Activated CD4-positive, alpha-beta T cell treated with anti-CD3 and anti-CD28 coated beads, Interleukin-2, Interleukin-6, amounts not matched to agents 100 ng/mL and 50 ng/mL, durations not matched to agents 16 hours and 8 hours (primary cell): ENCODE measurements at regions not wholly inside any gene's neighbourhood (a gene's known extent, or its start where the extent isn't known, plus 50 kb on each side); places are given as distances from the start of the nearest gene placed in this dataset.
"Not testable (repeated sequence)": the region's sequence is repeated elsewhere in the genome, so short reads cannot be mapped to it uniquely, and the experiment has no call there.

Experiments used
- DNase-seq: peaks from one replicate; pipeline ENCODE4 v3.0.0-alpha.2; 2020

DNA sequence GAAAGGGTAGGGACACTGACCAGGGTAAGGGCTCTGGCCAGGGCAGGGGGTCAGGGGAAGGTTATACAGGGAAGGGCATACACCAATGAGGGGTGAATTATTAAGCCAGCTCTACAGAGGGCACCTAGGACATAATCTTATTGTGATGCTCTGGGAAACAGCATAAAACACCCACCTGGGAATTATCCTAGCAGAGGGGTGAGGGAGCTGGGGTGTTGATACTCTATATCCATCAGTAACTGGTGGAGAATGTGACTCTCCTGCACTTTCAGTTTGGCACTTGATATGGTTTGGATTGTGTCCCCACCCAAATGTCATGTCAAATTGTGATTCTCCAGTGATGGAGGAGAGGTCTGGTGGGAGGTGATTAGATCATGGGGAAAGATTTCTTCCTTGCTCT is 291.2 kb downstream of the ASMT start:
- no peak for DNase-seq

DNA sequence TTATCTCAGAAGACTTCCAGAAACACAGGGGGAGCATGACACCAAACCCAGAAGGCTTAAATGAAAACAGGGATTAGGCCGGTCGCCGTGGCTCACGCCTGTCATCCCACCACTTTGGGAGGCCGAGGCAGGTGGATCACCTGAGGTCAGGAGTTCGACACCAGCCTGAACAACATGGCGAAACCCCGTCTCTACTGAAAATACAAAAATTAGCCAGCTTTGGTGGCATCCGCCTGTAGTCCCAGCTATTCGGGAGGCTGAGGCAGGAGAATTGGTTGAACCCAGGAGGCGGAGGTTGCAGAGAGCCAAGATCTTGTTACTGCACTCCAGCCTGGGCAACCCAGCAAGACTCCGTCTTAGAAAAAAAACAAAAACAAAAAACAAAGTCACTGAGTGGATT is 294.1 kb downstream of the ASMT start:
- not testable (repeated sequence) for DNase-seq

DNA sequence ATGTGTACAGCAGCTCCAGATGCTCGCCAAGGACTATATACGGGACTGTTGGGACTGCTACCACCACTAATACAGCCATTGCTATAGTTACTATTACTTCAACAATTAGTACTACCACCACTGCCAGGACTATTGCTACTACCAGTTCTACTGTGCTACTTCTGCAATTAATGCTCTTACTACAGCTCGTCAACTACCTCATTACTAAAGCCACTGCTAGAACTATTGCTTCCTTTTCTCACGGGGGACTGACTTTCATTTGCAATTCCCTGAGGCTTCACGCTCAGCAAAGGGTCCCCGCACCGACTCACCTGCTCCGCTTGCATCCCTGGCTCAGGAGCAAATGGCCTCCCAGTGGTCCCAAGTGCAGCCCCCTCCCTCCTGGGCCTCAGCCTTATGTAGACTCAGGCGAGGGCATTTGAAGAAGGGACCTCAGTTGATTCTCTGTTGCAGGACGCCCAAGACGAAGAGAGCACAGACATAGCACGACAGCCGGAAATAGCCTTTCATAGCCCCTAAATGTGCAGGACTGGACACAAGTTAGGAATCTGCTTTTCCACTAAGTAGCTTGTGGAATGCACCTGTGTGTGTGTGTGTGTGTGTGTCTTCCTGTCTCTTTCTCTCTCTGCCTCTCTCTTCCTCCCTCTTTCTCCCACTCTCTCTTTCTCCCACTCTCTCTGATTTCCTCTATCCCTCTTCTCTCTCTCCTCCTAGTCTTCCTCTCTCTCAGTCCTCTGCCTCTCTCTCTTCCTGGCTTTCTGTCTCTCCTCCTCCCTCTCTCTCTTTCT is 294.8 kb downstream of the ASMT start:
- DNase-seq, result no peak

DNA sequence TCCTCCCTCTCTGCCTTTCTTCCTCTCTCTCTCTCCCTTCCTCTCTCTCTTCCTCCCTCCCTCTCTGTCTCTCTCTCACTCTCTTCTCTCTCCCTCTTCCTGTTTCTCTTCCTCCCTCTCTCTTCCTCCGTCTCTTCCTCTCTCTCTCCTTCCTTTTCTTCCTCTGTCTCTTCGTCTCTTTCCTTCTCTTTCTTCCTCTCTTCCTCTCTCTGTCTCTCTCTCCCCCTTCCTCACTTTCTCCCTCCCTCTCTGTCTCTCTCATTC is 295.3 kb downstream of the ASMT start:
- no peak for DNase-seq

DNA sequence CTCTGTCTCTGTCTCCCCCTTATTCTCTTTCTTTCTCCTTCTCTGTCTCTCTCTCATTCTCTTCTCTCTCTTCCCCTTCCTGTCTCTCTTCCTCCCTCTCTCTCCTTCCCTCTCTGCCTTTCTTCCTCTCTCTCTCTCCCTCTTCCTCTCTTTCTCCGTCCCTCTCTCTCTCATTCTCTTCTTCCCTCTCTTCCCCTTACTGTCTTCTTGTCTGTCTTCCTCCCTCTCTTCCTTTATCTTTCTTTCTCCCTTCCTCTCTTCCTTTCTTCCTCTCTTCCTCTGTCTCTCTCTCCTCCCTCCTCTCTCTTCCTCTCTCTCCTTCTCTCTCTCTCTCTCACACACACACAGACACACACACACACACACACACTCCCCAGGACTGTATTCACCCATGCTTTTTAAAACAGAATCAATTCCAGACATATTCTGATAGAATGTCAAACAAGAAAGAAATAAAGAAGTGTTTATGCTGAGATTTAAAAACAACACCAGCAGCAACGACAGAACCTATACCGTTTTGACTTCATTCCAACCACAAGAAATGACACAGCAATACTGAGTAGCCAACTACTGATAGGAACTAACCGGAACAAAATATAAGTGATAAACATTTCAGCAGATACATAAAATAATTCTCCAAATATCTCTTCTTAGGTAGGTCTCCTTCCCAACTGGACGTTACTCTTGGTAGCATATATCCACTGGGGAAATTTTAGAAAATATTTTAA is 296.7 kb downstream of the ASMT start:
- no peak for DNase-seq

DNA sequence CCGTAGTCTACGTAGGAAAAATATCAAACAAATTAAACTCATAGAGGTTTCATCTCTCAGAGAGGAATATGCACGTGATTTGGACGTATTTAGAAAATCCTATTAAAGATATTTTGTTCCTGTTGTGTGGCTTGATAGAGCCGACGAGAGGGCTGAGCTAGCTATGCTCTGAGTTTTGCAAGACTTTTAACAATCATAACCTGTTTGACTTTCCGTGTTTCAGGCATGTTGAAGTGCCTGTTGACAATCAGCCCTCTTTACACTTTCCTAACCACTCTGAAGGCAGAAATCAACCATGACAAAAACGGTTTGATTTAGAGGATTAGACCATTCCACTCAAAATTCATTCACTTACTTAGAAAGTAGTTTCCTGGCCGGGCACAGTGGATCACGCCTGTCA is 297.3 kb downstream of the ASMT start:
- no peak for DNase-seq

DNA sequence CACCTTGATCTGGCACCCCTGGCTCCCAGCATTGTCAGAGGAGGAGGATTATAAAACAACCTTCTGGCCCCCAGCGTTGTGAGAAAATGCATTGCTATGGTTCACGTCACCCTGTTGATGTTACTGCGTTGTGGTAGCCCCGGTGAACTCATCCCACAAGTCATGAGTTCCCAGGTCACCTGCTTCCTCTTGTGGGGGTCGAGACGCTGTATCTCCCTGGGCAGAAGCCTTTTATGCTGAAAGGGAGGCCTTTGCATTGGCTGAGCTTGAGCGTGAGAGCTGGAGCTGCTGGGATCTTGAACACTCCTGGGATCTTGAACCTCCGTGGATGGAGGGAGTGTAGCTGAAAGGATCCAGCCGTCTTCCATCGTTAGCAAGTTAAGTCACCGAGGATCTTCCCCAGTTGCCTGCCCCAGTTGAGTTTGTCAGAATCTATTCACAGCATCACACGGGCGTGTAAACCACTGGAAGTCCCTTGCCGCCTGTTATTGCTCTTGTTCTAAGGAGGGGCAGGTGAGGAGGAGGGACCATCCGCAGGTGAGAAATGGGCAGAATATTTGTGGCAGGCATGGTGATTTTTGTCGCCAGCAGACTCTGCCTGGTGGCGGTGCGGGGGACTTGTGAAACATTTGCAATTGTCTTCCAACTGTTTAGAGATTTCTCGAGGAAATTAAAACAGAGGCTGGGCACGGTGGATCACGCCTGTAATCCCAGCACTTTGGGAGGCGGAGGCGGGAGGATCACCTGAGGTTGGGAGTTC is 299.9 kb downstream of the ASMT start:
- no peak for DNase-seq

DNA sequence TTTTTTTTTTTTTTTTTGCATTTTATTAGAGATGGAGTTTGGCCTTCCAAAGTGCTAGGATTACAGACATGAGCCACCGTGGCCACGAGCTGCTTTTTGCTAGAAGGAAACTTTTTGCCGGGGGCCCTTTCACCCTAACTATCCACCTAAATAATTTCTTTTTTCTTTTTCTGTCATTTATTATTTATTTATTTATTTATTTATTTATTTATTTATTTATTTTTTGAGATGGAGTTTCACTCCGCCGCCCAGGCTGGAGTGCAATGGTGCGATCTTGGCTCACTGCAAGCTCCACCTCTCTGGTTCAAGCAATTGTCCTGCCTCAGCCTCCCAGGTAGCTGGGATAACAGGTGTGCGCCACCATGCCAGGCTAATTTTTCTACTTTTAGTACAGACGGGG is 303.9 kb downstream of the ASMT start:
- DNase-seq, result no peak

DNA sequence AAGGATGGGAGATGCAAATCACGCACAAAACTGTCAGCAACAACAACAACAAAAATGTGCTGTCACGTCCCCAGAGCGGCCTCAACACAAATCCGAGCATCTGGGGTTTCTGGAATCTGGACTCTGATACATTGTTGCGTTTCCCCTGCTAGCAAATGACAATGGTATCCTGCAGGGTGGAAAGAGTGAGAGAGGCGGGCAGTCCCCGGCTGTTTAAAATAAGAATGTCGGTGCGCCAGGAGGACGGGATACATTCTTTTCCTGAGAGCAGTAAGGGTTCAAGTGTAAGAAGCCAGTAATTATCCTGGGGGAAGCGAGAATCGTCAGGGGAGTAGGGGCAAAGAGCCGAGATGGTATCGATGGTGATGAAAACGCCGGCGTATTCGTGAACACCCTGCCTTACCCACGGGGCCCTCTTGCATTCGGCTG is 310.2 kb downstream of the ASMT start:
- DNase-seq, result no peak

DNA sequence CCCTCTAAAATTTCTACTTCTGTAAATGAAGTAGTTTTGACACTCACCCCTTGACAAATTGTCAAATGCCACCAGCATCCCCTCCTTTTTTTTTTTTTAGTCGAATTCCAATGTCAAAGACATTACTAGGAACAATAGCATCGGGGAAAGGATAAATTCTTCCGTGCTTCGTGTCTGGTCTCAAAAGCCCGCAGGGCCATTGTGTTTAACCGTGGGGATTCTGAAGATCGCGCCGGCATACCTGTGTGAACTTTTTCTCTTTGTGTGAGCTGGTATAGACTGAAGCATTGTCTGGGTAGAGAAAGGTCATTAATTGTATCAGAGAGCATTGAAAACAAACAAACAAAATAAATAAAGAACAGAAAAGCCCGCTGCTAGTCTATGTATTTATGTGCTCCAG is 313.9 kb downstream of the ASMT start:
- DNase-seq, result no peak

DNA sequence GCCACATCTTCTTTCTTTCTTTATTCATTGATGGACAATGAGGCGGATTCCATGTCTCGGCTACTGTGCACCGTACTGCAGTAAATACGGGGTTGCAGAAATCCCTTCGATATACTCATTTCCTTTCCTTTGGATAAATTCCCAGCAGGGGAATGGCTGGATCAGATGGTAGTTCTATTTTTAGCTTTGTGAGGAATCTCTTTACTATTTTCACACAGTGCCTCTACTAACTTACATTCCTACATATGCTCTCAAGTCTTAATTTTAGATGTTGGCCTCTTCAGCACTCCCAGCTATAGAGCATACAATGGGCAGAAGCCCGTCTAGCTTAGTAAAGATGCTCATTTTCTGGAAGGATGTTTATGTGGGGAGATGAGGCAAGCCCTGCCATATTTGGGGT is 317.4 kb downstream of the ASMT start:
- DNase-seq, result no peak

DNA sequence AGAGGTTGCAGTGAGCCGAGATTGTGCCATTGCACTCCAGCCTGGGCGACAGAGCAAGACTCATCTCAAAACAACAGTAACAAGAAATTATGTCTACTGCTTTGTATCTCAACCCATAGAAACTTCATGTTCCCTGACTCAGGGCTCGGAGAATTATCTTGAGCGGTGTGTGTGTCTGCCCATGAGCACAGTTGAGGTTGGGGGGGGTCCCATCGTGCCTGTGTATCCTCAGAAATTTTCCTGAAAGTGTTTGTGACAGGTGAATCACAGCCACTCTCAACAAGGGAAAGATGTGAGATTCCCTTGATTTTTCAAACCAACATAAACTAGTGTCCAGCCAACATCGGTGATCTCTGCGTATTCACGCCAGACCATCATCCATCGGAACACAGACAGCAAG is 319.1 kb downstream of the ASMT start:
- no peak for DNase-seq

DNA sequence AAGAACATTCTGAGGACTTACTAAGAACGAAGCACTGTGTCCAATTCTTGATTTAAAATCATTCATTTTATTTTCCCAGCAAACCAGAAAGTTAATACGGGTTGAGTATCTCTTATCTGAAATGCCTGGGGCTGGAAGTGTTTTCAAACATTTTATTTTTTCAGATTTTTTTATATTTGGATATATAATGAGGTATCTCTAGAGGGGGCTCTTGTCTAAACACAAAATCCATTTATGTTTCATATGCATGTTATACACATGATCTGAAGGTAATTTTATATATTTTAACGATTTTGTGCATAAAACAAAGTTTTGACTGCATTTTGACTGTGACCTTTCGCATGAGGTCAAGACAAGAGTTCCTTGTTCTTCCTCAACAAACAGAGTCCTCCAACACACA is 320.9 kb downstream of the ASMT start:
- DNase-seq, result no peak

DNA sequence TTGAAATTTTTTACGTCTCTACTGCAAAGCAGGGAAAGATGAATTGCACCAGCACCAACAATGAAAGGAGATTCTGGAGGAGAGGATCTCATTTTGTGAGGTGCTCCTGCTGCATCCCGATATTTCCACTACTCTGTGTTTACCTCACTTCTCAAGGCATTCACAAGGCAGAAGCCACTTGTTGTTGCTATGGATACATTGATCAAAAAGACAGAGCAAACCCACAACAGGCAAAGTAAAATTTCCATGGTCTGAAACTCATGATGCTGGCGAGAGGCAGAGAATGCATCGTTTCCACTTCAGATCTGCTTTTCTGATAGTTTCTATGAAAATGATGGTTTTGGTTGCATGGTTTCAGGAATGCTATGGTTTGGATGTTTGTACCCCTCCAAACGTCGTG is 323.3 kb downstream of the ASMT start:
- DNase-seq, result no peak

DNA sequence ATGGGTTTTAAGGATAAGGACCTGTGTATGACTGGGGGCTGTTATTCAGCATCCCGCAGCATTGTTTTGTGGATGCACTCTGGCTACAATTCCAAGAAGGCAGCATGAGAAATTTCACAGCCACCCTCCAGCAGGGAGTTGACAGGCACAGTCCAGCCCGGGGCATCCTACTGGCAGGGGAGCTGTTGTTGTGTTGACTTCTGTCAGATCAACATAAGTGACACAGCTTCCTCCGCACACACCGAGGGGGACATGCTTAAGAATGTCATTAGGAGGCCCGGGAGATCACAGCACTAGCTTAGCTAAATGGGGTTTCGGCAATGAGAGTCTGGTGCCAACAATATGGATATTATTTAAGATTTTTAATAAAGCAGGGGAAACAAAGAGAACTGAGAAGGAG is 326.5 kb downstream of the ASMT start:
- DNase-seq, result no peak

DNA sequence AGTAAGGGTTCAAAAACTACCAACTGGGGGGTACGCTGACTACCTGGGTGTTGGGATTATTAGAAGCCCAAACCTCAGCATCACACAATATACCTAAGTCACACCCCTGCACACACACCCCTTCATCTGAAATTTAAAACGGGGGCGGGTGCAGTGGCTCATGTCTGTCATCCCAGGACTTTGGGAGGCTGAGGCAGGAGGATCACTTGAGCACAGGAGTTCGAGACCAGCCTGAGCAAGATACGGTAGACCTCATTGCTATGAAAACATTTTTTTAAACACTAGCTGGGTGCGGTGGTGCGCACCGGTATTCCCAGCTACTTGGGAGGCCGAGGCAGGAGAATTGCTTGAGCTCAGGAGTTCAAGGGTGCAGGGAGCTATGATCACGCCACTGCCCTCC is 331.0 kb downstream of the ASMT start:
- no peak for DNase-seq

DNA sequence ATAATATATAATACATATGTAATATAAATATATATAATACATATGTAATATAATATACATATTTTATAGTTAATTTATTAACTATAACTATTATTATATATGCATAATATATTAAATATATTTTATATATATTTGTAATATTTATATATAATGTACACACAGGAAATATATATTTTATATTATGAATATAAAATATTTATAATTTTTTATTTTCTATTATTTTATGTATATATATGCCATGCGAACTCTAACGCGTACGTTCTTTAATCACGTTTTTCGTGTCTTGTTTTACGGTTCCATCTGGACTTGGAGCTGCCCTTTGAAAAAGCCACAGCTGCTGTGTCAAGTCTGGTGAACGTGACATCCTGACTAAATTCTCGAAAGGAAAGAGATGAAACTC is 332.1 kb downstream of the ASMT start:
- no peak for DNase-seq
